PC-3 (cell line): ENCODE measurements at regions not wholly inside any gene's neighbourhood (a gene's known extent, or its start where the extent isn't known, plus 50 kb on each side); places are given as distances from the start of the nearest gene placed in this dataset.

Experiments used
- EZH2 ChIP-seq: fragments of 300-600 bp; sonication (generic); IDR thresholded peaks from one replicate; pipeline ENCODE4 v1.6.1; 2017; ENCODE audit warnings: antibody characterized with exemption, mild to moderate bottlenecking, low read length; ENCODE audit not compliant: unreplicated experiment
- TF ChIP-seq, protein P1 (sequence below): fragments of 300-600 bp; sonication (generic); conservative IDR thresholded peaks from 2 replicates; pipeline ENCODE4 v1.5.1; 2017; ENCODE audit warnings: antibody characterized with exemption, low read depth, mild to moderate bottlenecking, low read length

DNA sequence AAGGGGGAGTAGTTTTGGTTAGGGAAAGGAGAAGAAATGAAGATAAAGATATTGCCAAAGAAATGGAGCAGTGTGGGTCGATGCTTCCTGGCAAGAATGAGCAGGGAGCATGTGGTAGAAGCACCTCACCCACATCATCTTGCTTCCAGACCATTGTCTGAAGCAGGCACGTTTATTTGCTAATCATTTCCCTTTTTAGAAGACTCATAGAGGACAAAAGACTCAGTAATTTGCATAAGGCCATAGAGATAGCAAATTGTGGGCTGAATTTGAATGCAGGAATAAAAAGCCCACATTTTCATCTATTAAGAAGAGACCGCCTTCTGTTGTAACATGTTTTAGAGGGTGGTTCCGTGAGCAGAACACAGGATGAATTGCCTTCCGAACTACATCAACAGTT is 275.2 kb upstream of the FAT4 start:
- TF ChIP-seq, protein P1, sequence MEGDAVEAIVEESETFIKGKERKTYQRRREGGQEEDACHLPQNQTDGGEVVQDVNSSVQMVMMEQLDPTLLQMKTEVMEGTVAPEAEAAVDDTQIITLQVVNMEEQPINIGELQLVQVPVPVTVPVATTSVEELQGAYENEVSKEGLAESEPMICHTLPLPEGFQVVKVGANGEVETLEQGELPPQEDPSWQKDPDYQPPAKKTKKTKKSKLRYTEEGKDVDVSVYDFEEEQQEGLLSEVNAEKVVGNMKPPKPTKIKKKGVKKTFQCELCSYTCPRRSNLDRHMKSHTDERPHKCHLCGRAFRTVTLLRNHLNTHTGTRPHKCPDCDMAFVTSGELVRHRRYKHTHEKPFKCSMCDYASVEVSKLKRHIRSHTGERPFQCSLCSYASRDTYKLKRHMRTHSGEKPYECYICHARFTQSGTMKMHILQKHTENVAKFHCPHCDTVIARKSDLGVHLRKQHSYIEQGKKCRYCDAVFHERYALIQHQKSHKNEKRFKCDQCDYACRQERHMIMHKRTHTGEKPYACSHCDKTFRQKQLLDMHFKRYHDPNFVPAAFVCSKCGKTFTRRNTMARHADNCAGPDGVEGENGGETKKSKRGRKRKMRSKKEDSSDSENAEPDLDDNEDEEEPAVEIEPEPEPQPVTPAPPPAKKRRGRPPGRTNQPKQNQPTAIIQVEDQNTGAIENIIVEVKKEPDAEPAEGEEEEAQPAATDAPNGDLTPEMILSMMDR, result peak; percentile 27; the same call in 1 of the 2 replicates
- TF ChIP-seq EZH2, result no peak
